ENCODE measurements at regions not wholly inside any gene's neighbourhood (a gene's known extent, or its start where the extent isn't known, plus 50 kb on each side); places are given as distances from the start of the nearest gene placed in this dataset.

- DNase-seq = no peak
Observed at GRCh38 chr4:30879855-30880598, 159.9 kb downstream of the PCDH7 start.

- DNase-seq = no peak
Observed at GRCh38 chr4:30881985-30882384, 161.8 kb downstream of the PCDH7 start.

- DNase-seq = no peak
Observed at GRCh38 chr4:30882443-30882842, 162.3 kb downstream of the PCDH7 start.

GRCh38 chr4:30882995-30883675 is 163.0 kb downstream of the PCDH7 start:
- DNase-seq = no peak

- no peak for DNase-seq
Observed at GRCh38 chr4:30901461-30902451, 181.6 kb downstream of the PCDH7 start.

- no peak for DNase-seq
Observed at GRCh38 chr4:30903502-30904214, 183.5 kb downstream of the PCDH7 start.

GRCh38 chr4:30904215-30904555 is 184.0 kb downstream of the PCDH7 start:
- DNase-seq = no peak

- DNase-seq = no peak
Observed at GRCh38 chr4:30904588-30904987, 184.4 kb downstream of the PCDH7 start.

GRCh38 chr4:30912098-30912714 is 192.0 kb downstream of the PCDH7 start:
- DNase-seq = no peak

GRCh38 chr4:30916337-30917274 is 196.4 kb downstream of the PCDH7 start:
- no peak for DNase-seq

- DNase-seq = no peak
Observed at GRCh38 chr4:30917946-30918345, 197.8 kb downstream of the PCDH7 start.

GRCh38 chr4:30919458-30919857 is 199.3 kb downstream of the PCDH7 start:
- no peak for DNase-seq

GRCh38 chr4:30920043-30920442 is 199.9 kb downstream of the PCDH7 start:
- DNase-seq = no peak

- no peak for DNase-seq
Observed at GRCh38 chr4:30922625-30923024, 202.5 kb downstream of the PCDH7 start.

GRCh38 chr4:30924495-30924894 is 204.3 kb downstream of the PCDH7 start:
- DNase-seq = no peak

- DNase-seq = no peak
Observed at GRCh38 chr4:30929649-30930048, 209.5 kb downstream of the PCDH7 start.

- no peak for DNase-seq
Observed at GRCh38 chr4:30930276-30930675, 210.1 kb downstream of the PCDH7 start.

- no peak for DNase-seq
Observed at GRCh38 chr4:30932581-30932980, 212.4 kb downstream of the PCDH7 start.

GRCh38 chr4:30939069-30939468 is 218.9 kb downstream of the PCDH7 start:
- no peak for DNase-seq

GRCh38 chr4:30939684-30940083 is 219.5 kb downstream of the PCDH7 start:
- DNase-seq = no peak

- no peak for DNase-seq
Observed at GRCh38 chr4:30941641-30942040, 221.5 kb downstream of the PCDH7 start.

Data from stimulated activated CD4-positive, alpha-beta T cell treated with anti-CD3 and anti-CD28 coated beads, Interleukin-4, amount 100 ng/mL, for 4 hours (primary cell).